ENCODE measurements at regions not wholly inside any gene's neighbourhood (a gene's known extent, or its start where the extent isn't known, plus 50 kb on each side); places are given as distances from the start of the nearest gene placed in this dataset.
"Not testable (repeated sequence)": the region's sequence is repeated elsewhere in the genome, so short reads cannot be mapped to it uniquely, and the experiment has no call there.

- ATAC-seq; H3K27me3 Mint-ChIP-seq; H3K4me1 Mint-ChIP-seq; H3K27ac Mint-ChIP-seq; DNase-seq; H3K9me3 Mint-ChIP-seq (ENCODE audit: low read depth); CTCF ChIA-PET; H3K36me3 Mint-ChIP-seq; H3K4me3 Mint-ChIP-seq: not testable (repeated sequence)
Observed at GRCh38 chr7:32816409-32816948, 75.1 kb downstream of the KBTBD2 start.

GRCh38 chr7:32814779-32815178 is 76.8 kb downstream of the KBTBD2 start:
- H3K27ac Mint-ChIP-seq; H3K4me1 Mint-ChIP-seq; ATAC-seq; H3K27me3 Mint-ChIP-seq; H3K36me3 Mint-ChIP-seq; H3K4me3 Mint-ChIP-seq; H3K9me3 Mint-ChIP-seq (ENCODE audit: low read depth); CTCF ChIA-PET; DNase-seq: not testable (repeated sequence)

GRCh38 chr7:32809871-32810270 is 81.7 kb downstream of the KBTBD2 start:
- ATAC-seq = no peak
- no peaks in the 10 kb centered on the region for H3K4me1 Mint-ChIP-seq
- H3K9me3 Mint-ChIP-seq (ENCODE audit: low read depth) = no peaks in the 10 kb centered on the region
- no peak for DNase-seq
- H3K36me3 Mint-ChIP-seq = no peaks in the 10 kb centered on the region
- CTCF ChIA-PET = interaction anchor here (1.1 kb wide), 1 partner anchor 80 kb away, joined by 3 read pairs; no protein-coding TSS in a partner anchor
- no peak overlapping the region for H3K27ac Mint-ChIP-seq
- peaks cover 4% of the 10 kb centered on the region for H3K27me3 Mint-ChIP-seq
- no peak overlapping the region for H3K4me3 Mint-ChIP-seq

- no peaks in the 10 kb centered on the region for H3K9me3 Mint-ChIP-seq (ENCODE audit: low read depth)
- no peaks in the 10 kb centered on the region for H3K4me1 Mint-ChIP-seq
- H3K27ac Mint-ChIP-seq = no peak overlapping the region
Observed at GRCh38 chr7:32809347-32809746, 82.2 kb downstream of the KBTBD2 start.

GRCh38 chr7:32803406-32804141 is 88.0 kb downstream of the KBTBD2 start:
- H3K27ac Mint-ChIP-seq = no peak overlapping the region
- H3K4me3 Mint-ChIP-seq = no peak overlapping the region
- peaks cover 14% of the 10 kb centered on the region for H3K9me3 Mint-ChIP-seq (ENCODE audit: low read depth)
- CTCF ChIA-PET = interaction anchor here (0.9 kb wide), 1 partner anchor 43 kb away, joined by 3 read pairs; no protein-coding TSS in a partner anchor
- peaks cover 7% of the 10 kb centered on the region for H3K36me3 Mint-ChIP-seq
- peaks cover 7% of the 10 kb centered on the region for H3K27me3 Mint-ChIP-seq
- no peaks in the 10 kb centered on the region for H3K4me1 Mint-ChIP-seq
- ATAC-seq (no peak), DNase-seq (no peak)

More at GRCh38 chr7:32809347-32809746, 82.2 kb downstream of the KBTBD2 start:
- CTCF ChIA-PET = interaction anchor here (1.1 kb wide), 1 partner anchor 80 kb away, joined by 3 read pairs; no protein-coding TSS in a partner anchor
- ATAC-seq (no peak), DNase-seq (no peak)
- Mint-ChIP-seq H3K36me3 (no peaks in the 10 kb centered on the region), H3K4me3 (no peak overlapping the region), H3K27me3 (peaks cover 4% of the 10 kb centered on the region)

- Mint-ChIP-seq H3K27me3 (peaks cover 12% of the 10 kb centered on the region), H3K27ac (no peak overlapping the region), H3K4me1 (no peaks in the 10 kb centered on the region), H3K9me3 (ENCODE audit: low read depth) (peaks cover 14% of the 10 kb centered on the region), H3K36me3 (peaks cover 7% of the 10 kb centered on the region), H3K4me3 (no peak overlapping the region)
- ATAC-seq (no peak), DNase-seq (no peak)
- CTCF ChIA-PET = interaction anchor here (1.5 kb wide), 1 partner anchor 45 kb away, joined by 3 read pairs; no protein-coding TSS in a partner anchor
Observed at GRCh38 chr7:32802305-32802910, 89.2 kb downstream of the KBTBD2 start.

GRCh38 chr7:32793053-32793452 is 98.5 kb downstream of the KBTBD2 start:
- H3K27me3 Mint-ChIP-seq; ATAC-seq; DNase-seq; H3K4me1 Mint-ChIP-seq; CTCF ChIA-PET; H3K27ac Mint-ChIP-seq; H3K36me3 Mint-ChIP-seq; H3K4me3 Mint-ChIP-seq; H3K9me3 Mint-ChIP-seq (ENCODE audit: low read depth): not testable (repeated sequence)

GRCh38 chr7:32790766-32791430 is 100.7 kb downstream of the KBTBD2 start:
- H3K9me3 Mint-ChIP-seq (ENCODE audit: low read depth); H3K36me3 Mint-ChIP-seq; H3K4me3 Mint-ChIP-seq; CTCF ChIA-PET; H3K27me3 Mint-ChIP-seq; ATAC-seq; H3K27ac Mint-ChIP-seq; H3K4me1 Mint-ChIP-seq; DNase-seq: not testable (repeated sequence)

GRCh38 chr7:32789266-32789665 is 102.3 kb downstream of the KBTBD2 start:
- H3K36me3 Mint-ChIP-seq; DNase-seq; H3K4me3 Mint-ChIP-seq; H3K4me1 Mint-ChIP-seq; H3K9me3 Mint-ChIP-seq (ENCODE audit: low read depth); CTCF ChIA-PET; H3K27me3 Mint-ChIP-seq; H3K27ac Mint-ChIP-seq; ATAC-seq: not testable (repeated sequence)

- CTCF ChIA-PET, ATAC-seq: not testable (repeated sequence)
Observed at GRCh38 chr7:32788174-32788573, 103.4 kb downstream of the KBTBD2 start.

GRCh38 chr7:32785365-32785944 is 106.1 kb downstream of the KBTBD2 start:
- DNase-seq; H3K36me3 Mint-ChIP-seq; H3K27ac Mint-ChIP-seq; H3K27me3 Mint-ChIP-seq; H3K4me1 Mint-ChIP-seq; H3K9me3 Mint-ChIP-seq (ENCODE audit: low read depth); ATAC-seq; CTCF ChIA-PET; H3K4me3 Mint-ChIP-seq: not testable (repeated sequence)

More at GRCh38 chr7:32788174-32788573, 103.4 kb downstream of the KBTBD2 start:
- not testable (repeated sequence) for H3K4me3 Mint-ChIP-seq; H3K4me1 Mint-ChIP-seq; H3K9me3 Mint-ChIP-seq (ENCODE audit: low read depth); H3K27me3 Mint-ChIP-seq; H3K36me3 Mint-ChIP-seq; DNase-seq; H3K27ac Mint-ChIP-seq

GRCh38 chr7:32779895-32780294 is 111.7 kb downstream of the KBTBD2 start:
- H3K27me3 Mint-ChIP-seq; H3K4me1 Mint-ChIP-seq; H3K27ac Mint-ChIP-seq; H3K9me3 Mint-ChIP-seq (ENCODE audit: low read depth); CTCF ChIA-PET; H3K36me3 Mint-ChIP-seq; DNase-seq; ATAC-seq; H3K4me3 Mint-ChIP-seq: not testable (repeated sequence)

GRCh38 chr7:32779167-32779566 is 112.4 kb downstream of the KBTBD2 start:
- DNase-seq (no peak), ATAC-seq (no peak)
- Mint-ChIP-seq H3K27me3 (peaks cover 3% of the 10 kb centered on the region), H3K36me3 (no peaks in the 10 kb centered on the region), H3K27ac (no peak overlapping the region), H3K4me1 (no peaks in the 10 kb centered on the region), H3K9me3 (ENCODE audit: low read depth) (no peaks in the 10 kb centered on the region), H3K4me3 (no peak overlapping the region)
- CTCF ChIA-PET = no interaction called here

All from activated CD8-positive, alpha-beta memory T cell treated with anti-CD3 and anti-CD28 coated beads, Interleukin-2, amount 10 ng/mL, durations not matched to agents 7 days and 5 days (primary cell).